Lower leg skin (tissue), 4 donors: ENCODE measurements at regions not wholly inside any gene's neighbourhood (a gene's known extent, or its start where the extent isn't known, plus 50 kb on each side); places are given as distances from the start of the nearest gene placed in this dataset.

Experiments used
- DNase-seq, 2 donors: peaks; one replicate each; pipeline ENCODE4 v3.0.0-alpha.2; 2019; ENCODE audit warnings: low spot score in 2 of 2
- H3K4me3 ChIP-seq: fragments of 200-600 bp; sonication (generic); 2 replicates; pipeline ENCODE4 v1.5.1; 2017; ENCODE audit warnings: mild to moderate bottlenecking, low read depth; ENCODE audit not compliant: poor library complexity, severe bottlenecking
- CTCF ChIP-seq, 3 donors: fragments of 450-650 bp; IDR thresholded peaks; one replicate each; pipeline ENCODE4 v1.5.1; 2016; ENCODE audit warnings: antibody characterized with exemption in 3 of 3, mild to moderate bottlenecking in 3 of 3, moderate library complexity in 2 of 3
- POLR2A ChIP-seq, 2 donors: fragments of 450-650 bp; IDR thresholded peaks; one replicate each; pipeline ENCODE4 v1.6.1; 2016 to 2017; ENCODE audit warnings: antibody characterized with exemption in 2 of 2, mild to moderate bottlenecking in 1 of 2, moderate library complexity in 1 of 2
- WGBS, 2 donors: methylation state at CpG; one replicate each; pipeline ENCODE4 v1.1.5; 2018; 5-methylcytosine and 5-hydroxymethylcytosine counted together
- intact Hi-C: fragments of 100-400 bp; cut with DNase I; formaldehyde crosslinking; loops from one replicate; pipeline ENCODE4 v1.15.0; 2023; ENCODE audit warnings: low total_unique reads

GRCh38 chr12:91959220-91959619 lies 186.4 kb downstream of the BTG1 start:
- TF ChIP-seq POLR2A (IDR thresholded peaks at IDR 0.05) (no peak), CTCF (IDR thresholded peaks at IDR 0.05) (no peak)
- DNase-seq: no peak
- no peak overlapping the region for H3K4me3 ChIP-seq
- 91 to 94% methylated on average over 10 of the region's 10 CpGs for WGBS, 2 donors
- intact Hi-C loops: no loop called here

- H3K4me3 ChIP-seq: no peak overlapping the region
- DNase-seq: no peak
- intact Hi-C loops: no loop called here
- TF ChIP-seq CTCF (IDR thresholded peaks at IDR 0.05) (no peak), POLR2A (IDR thresholded peaks at IDR 0.05) (no peak)
- 81 to 87% methylated on average over 5 of the region's 5 CpGs for WGBS, 2 donors
Measured at GRCh38 chr12:91958816-91959215, 186.8 kb downstream of the BTG1 start.

GRCh38 chr12:91954747-91955146 lies 190.9 kb downstream of the BTG1 start:
- intact Hi-C loops: no loop called here
- 73 to 74% methylated on average over 3 of the region's 3 CpGs for WGBS, 2 donors
- DNase-seq: no peak
- no peak overlapping the region for H3K4me3 ChIP-seq
- no peak for TF ChIP-seq POLR2A (IDR thresholded peaks at IDR 0.05)
- no peak for TF ChIP-seq CTCF (IDR thresholded peaks at IDR 0.05)

GRCh38 chr12:91954326-91954725 lies 191.3 kb downstream of the BTG1 start:
- WGBS, 2 donors: 48 to 50% methylated on average over 4 of the region's 4 CpGs
- TF ChIP-seq CTCF (IDR thresholded peaks at IDR 0.05): no peak
- no peak for TF ChIP-seq POLR2A (IDR thresholded peaks at IDR 0.05)
- intact Hi-C loops: no loop called here
- no peak overlapping the region for H3K4me3 ChIP-seq
- no peak for DNase-seq

- no peak for TF ChIP-seq POLR2A (IDR thresholded peaks at IDR 0.05)
- no peak for TF ChIP-seq CTCF (IDR thresholded peaks at IDR 0.05)
- intact Hi-C loops: no loop called here
- H3K4me3 ChIP-seq: no peak overlapping the region
- DNase-seq: no peak
Measured at GRCh38 chr12:91952916-91953315, 192.7 kb downstream of the BTG1 start.

GRCh38 chr12:91951571-91951970 lies 194.1 kb downstream of the BTG1 start:
- DNase-seq: no peak
- 88 to 96% methylated on average over 5 of the region's 5 CpGs for WGBS, 2 donors
- TF ChIP-seq CTCF (IDR thresholded peaks at IDR 0.05) (no peak), POLR2A (IDR thresholded peaks at IDR 0.05) (no peak)

More at GRCh38 chr12:91951571-91951970, 194.1 kb downstream of the BTG1 start:
- intact Hi-C loops: no loop called here
- no peak overlapping the region for H3K4me3 ChIP-seq
